Loucy (cell line): ENCODE measurements at regions not wholly inside any gene's neighbourhood (a gene's known extent, or its start where the extent isn't known, plus 50 kb on each side); places are given as distances from the start of the nearest gene placed in this dataset.

Source experiments
- H2AFZ ChIP-seq: fragments of 200-600 bp; sonication (generic); 2 replicates; pipeline ENCODE4 v1.6.0; 2016; ENCODE audit warnings: antibody characterized with exemption, mild to moderate bottlenecking, low read length, moderate library complexity
- H3F3A ChIP-seq: fragments of 200-600 bp; 2 replicates; pipeline ENCODE4 v1.6.0; 2016; ENCODE audit warnings: antibody characterized with exemption, low read depth, mild to moderate bottlenecking
- H3K27me3 ChIP-seq: fragments of 200-600 bp; sonication (generic); 2 replicates; pipeline ENCODE4 v1.6.1; 2014; ENCODE audit warnings: low read length, mild to moderate bottlenecking; ENCODE audit not compliant: insufficient read depth, poor library complexity, severe bottlenecking
- H3K36me3 ChIP-seq: fragments of 200-600 bp; sonication (generic); 2 replicates; pipeline ENCODE4 v1.6.1; 2016; ENCODE audit warnings: low read length; ENCODE audit not compliant: insufficient read depth
- H3K4me1 ChIP-seq: fragments of 200-600 bp; sonication (generic); 2 replicates; pipeline ENCODE4 v1.5.1; 2014; ENCODE audit warnings: low read length, mild to moderate bottlenecking; ENCODE audit not compliant: insufficient read depth, poor library complexity, severe bottlenecking
- H3K4me2 ChIP-seq: fragments of 200-600 bp; sonication (generic); 2 replicates; pipeline ENCODE4 v1.6.0; 2014; ENCODE audit warnings: antibody characterized with exemption, low read length, low read depth, mild to moderate bottlenecking; ENCODE audit not compliant: poor library complexity, severe bottlenecking
- H3K4me3 ChIP-seq: fragments of 200-600 bp; sonication (generic); 2 replicates; pipeline ENCODE4 v1.5.1; 2014; ENCODE audit warnings: low read length, mild to moderate bottlenecking, mixed read lengths; ENCODE audit not compliant: poor library complexity, severe bottlenecking
- H3K79me2 ChIP-seq: fragments of 200-600 bp; sonication (generic); 2 replicates; pipeline ENCODE4 v1.6.1; 2014; ENCODE audit warnings: low read length; ENCODE audit not compliant: insufficient read depth
- H3K9ac ChIP-seq: fragments of 200-600 bp; sonication (generic); 2 replicates; pipeline ENCODE4 v1.6.0; 2014; ENCODE audit warnings: mild to moderate bottlenecking, low read depth, low read length, moderate library complexity; ENCODE audit not compliant: poor library complexity, severe bottlenecking
- H3K9me2 ChIP-seq: fragments of 200-600 bp; sonication (generic); replicated peaks from 2 replicates; pipeline ENCODE4 v1.6.1; 2016; ENCODE audit warnings: low read depth, low read length, mixed read lengths
- H3K9me3 ChIP-seq: fragments of 200-600 bp; sonication (generic); 2 replicates; pipeline ENCODE4 v1.6.1; 2014; ENCODE audit warnings: mild to moderate bottlenecking, antibody characterized with exemption, low read length, low read depth; ENCODE audit not compliant: insufficient read depth
- H4K20me1 ChIP-seq: fragments of 200-600 bp; sonication (generic); 2 replicates; pipeline ENCODE4 v1.6.0; 2014; ENCODE audit warnings: antibody characterized with exemption, low read length, mild to moderate bottlenecking; ENCODE audit not compliant: insufficient read depth, poor library complexity, severe bottlenecking
- CTCF ChIP-seq: fragments of 200-600 bp; sonication (generic); conservative IDR thresholded peaks from 2 replicates; pipeline ENCODE4 v1.5.1; 2014; ENCODE audit warnings: mild to moderate bottlenecking, antibody characterized with exemption, low read length
- EZH2phosphoT487 ChIP-seq: fragments of 200-600 bp; IDR thresholded peaks from 2 replicates; pipeline ENCODE4 v1.6.1; 2018; ENCODE audit warnings: antibody characterized with exemption, mild to moderate bottlenecking, moderate library complexity, borderline replicate concordance

- Histone ChIP-seq H3F3A (no peaks in the 10 kb centered on the region), H3K9me3 (no peaks in the 10 kb centered on the region), H3K79me2 (no peaks in the 10 kb centered on the region), H3K36me3 (no peaks in the 10 kb centered on the region), H3K27me3 (no peaks in the 10 kb centered on the region), H3K4me1 (no peaks in the 10 kb centered on the region), H3K4me2 (no peak overlapping the region), H3K9ac (no peak overlapping the region), H4K20me1 (no peaks in the 10 kb centered on the region), H3K4me3 (no peak overlapping the region), H2AFZ (no peak overlapping the region), H3K9me2 (no peaks in the 10 kb centered on the region)
- TF ChIP-seq CTCF: no peak
These were observed 1982.5 kb upstream of the PIK3C3 start for GRCh38 chr18:39972521-39972920.

- Histone ChIP-seq H3K9me2 (no peaks in the 10 kb centered on the region), H3K36me3 (no peaks in the 10 kb centered on the region), H3K4me1 (no peaks in the 10 kb centered on the region), H3K4me2 (no peak overlapping the region), H3F3A (no peaks in the 10 kb centered on the region), H2AFZ (no peak overlapping the region), H3K9me3 (no peaks in the 10 kb centered on the region), H3K9ac (no peak overlapping the region), H3K4me3 (no peak overlapping the region), H3K27me3 (no peaks in the 10 kb centered on the region), H4K20me1 (no peaks in the 10 kb centered on the region), H3K79me2 (no peaks in the 10 kb centered on the region)
- TF ChIP-seq CTCF (no peak), EZH2phosphoT487 (no peak)
These were observed 1985.1 kb upstream of the PIK3C3 start for GRCh38 chr18:39969803-39970494.

- Histone ChIP-seq H2AFZ (no peak overlapping the region), H3K4me1 (no peaks in the 10 kb centered on the region), H3K4me3 (no peak overlapping the region), H3K9me3 (no peaks in the 10 kb centered on the region), H3F3A (no peaks in the 10 kb centered on the region), H3K36me3 (no peaks in the 10 kb centered on the region), H3K79me2 (no peaks in the 10 kb centered on the region), H3K9ac (no peak overlapping the region), H4K20me1 (no peaks in the 10 kb centered on the region), H3K9me2 (no peaks in the 10 kb centered on the region), H3K27me3 (no peaks in the 10 kb centered on the region), H3K4me2 (no peak overlapping the region)
- TF ChIP-seq CTCF (no peak), EZH2phosphoT487 (no peak)
These were observed 1988.8 kb upstream of the PIK3C3 start for GRCh38 chr18:39966275-39966674.
